Karpas-422 (cell line): ENCODE measurements at regions not wholly inside any gene's neighbourhood (a gene's known extent, or its start where the extent isn't known, plus 50 kb on each side); places are given as distances from the start of the nearest gene placed in this dataset.

Source experiments
- DNase-seq: peaks from one replicate; pipeline ENCODE4 v3.0.0-alpha.2; 2015
- H2AFZ ChIP-seq: fragments of 200-600 bp; sonication (generic); 2 replicates; pipeline ENCODE4 v1.6.1; 2014; ENCODE audit warnings: antibody characterized with exemption, low read length, mixed read lengths
- H3K27ac ChIP-seq: fragments of 200-600 bp; sonication (generic); 2 replicates; pipeline ENCODE4 v1.5.1; 2014; ENCODE audit warnings: mild to moderate bottlenecking, low read length, moderate library complexity
- H3K27me3 ChIP-seq: fragments of 200-600 bp; sonication (generic); 2 replicates; pipeline ENCODE4 v1.6.1; 2014; ENCODE audit warnings: low read length, mixed read lengths
- H3K36me3 ChIP-seq: fragments of 200-600 bp; sonication (generic); 2 replicates; pipeline ENCODE4 v1.6.1; 2014; ENCODE audit warnings: low read length, mixed read lengths; ENCODE audit not compliant: insufficient read depth
- H3K4me1 ChIP-seq: fragments of 200-600 bp; sonication (generic); 2 replicates; pipeline ENCODE4 v1.6.1; 2014; ENCODE audit warnings: mild to moderate bottlenecking, low read length, mixed read lengths
- H3K4me2 ChIP-seq: fragments of 200-600 bp; sonication (generic); 2 replicates; pipeline ENCODE4 v1.6.1; 2014; ENCODE audit warnings: low read length, low read depth, mild to moderate bottlenecking; ENCODE audit not compliant: poor library complexity, severe bottlenecking
- H3K4me3 ChIP-seq: fragments of 200-600 bp; sonication (generic); 2 replicates; pipeline ENCODE4 v1.5.1; 2014; ENCODE audit warnings: mild to moderate bottlenecking, antibody characterized with exemption, low read length, mixed read lengths
- H3K79me2 ChIP-seq: fragments of 200-600 bp; sonication (generic); 2 replicates; pipeline ENCODE4 v1.6.1; 2014; ENCODE audit warnings: mild to moderate bottlenecking, low read length, mixed read lengths
- H3K9ac ChIP-seq: fragments of 200-600 bp; sonication (generic); 2 replicates; pipeline ENCODE4 v1.6.0; 2014; ENCODE audit warnings: low read length
- H3K9me2 ChIP-seq: fragments of 200-600 bp; sonication (generic), shearing (Covaris generic); replicated peaks from 2 replicates; pipeline ENCODE4 v1.6.0; 2014; ENCODE audit warnings: mild to moderate bottlenecking, low read length, moderate library complexity; ENCODE audit not compliant: insufficient read depth
- H3K9me3 ChIP-seq: fragments of 300-700, 200-600 bp; sonication (generic); 2 replicates; pipeline ENCODE4 v1.6.1; 2014; ENCODE audit warnings: low read length, mixed read lengths
- H4K20me1 ChIP-seq: fragments of 200-600 bp; sonication (generic); 2 replicates; pipeline ENCODE4 v1.6.1; 2014; ENCODE audit warnings: mild to moderate bottlenecking, antibody characterized with exemption, low read length, low read depth; ENCODE audit not compliant: insufficient read depth

- Histone ChIP-seq H2AFZ (no peak overlapping the region), H3K9me2 (no peaks in the 10 kb centered on the region; the same call in 1 of the 2 replicates), H3K27me3 (no peaks in the 10 kb centered on the region), H3K4me3 (no peak overlapping the region), H3K9ac (no peak overlapping the region), H3K4me2 (no peak overlapping the region), H3K27ac (no peak overlapping the region), H4K20me1 (no peaks in the 10 kb centered on the region), H3K4me1 (no peaks in the 10 kb centered on the region), H3K79me2 (no peaks in the 10 kb centered on the region), H3K36me3 (no peaks in the 10 kb centered on the region), H3K9me3 (no peaks in the 10 kb centered on the region)
- no peak for DNase-seq
Measured at GRCh38 chr5:87645224-87645623, 232.5 kb upstream of the CCNH start.

GRCh38 chr5:87640902-87641301 lies 228.2 kb upstream of the CCNH start:
- Histone ChIP-seq H3K4me3 (no peak overlapping the region), H3K27ac (no peak overlapping the region), H3K9ac (no peak overlapping the region), H3K79me2 (no peaks in the 10 kb centered on the region), H3K4me1 (no peaks in the 10 kb centered on the region), H3K27me3 (no peaks in the 10 kb centered on the region), H3K36me3 (no peaks in the 10 kb centered on the region), H3K9me3 (no peaks in the 10 kb centered on the region), H3K9me2 (no peaks in the 10 kb centered on the region; the same call in 1 of the 2 replicates), H2AFZ (no peak overlapping the region), H3K4me2 (no peak overlapping the region), H4K20me1 (no peaks in the 10 kb centered on the region)
- DNase-seq: no peak

- DNase-seq: no peak
- no peak overlapping the region for H2AFZ ChIP-seq
- H3K27me3 ChIP-seq: no peaks in the 10 kb centered on the region
- H3K9ac ChIP-seq: no peak overlapping the region
- no peak overlapping the region for H3K4me3 ChIP-seq
- H3K9me3 ChIP-seq: no peaks in the 10 kb centered on the region
- H3K27ac ChIP-seq: no peak overlapping the region
- no peak overlapping the region for H3K4me2 ChIP-seq
- no peaks in the 10 kb centered on the region for H3K79me2 ChIP-seq
- no peaks in the 10 kb centered on the region for H3K4me1 ChIP-seq
- no peaks in the 10 kb centered on the region for H3K36me3 ChIP-seq
- H4K20me1 ChIP-seq: no peaks in the 10 kb centered on the region
- no peaks in the 10 kb centered on the region for H3K9me2 ChIP-seq
Measured at GRCh38 chr5:87627363-87627762, 214.6 kb upstream of the CCNH start.

- H3K9me3 ChIP-seq: no peaks in the 10 kb centered on the region
- no peak overlapping the region for H2AFZ ChIP-seq
- H3K9me2 ChIP-seq: no peaks in the 10 kb centered on the region
- H3K27ac ChIP-seq: no peak overlapping the region
- no peaks in the 10 kb centered on the region for H3K4me1 ChIP-seq
- no peak for DNase-seq
- no peak overlapping the region for H3K9ac ChIP-seq
- H3K4me3 ChIP-seq: no peak overlapping the region
- no peaks in the 10 kb centered on the region for H4K20me1 ChIP-seq
- H3K79me2 ChIP-seq: no peaks in the 10 kb centered on the region
- no peaks in the 10 kb centered on the region for H3K36me3 ChIP-seq
- no peaks in the 10 kb centered on the region; the same call in 1 of the 2 replicates for H3K27me3 ChIP-seq
- H3K4me2 ChIP-seq: no peak overlapping the region
Measured at GRCh38 chr5:87608385-87608784, 195.7 kb upstream of the CCNH start.

- no peak overlapping the region for H2AFZ ChIP-seq
- no peak overlapping the region for H3K9ac ChIP-seq
- H3K9me2 ChIP-seq: no peaks in the 10 kb centered on the region
- H3K36me3 ChIP-seq: no peaks in the 10 kb centered on the region
- H4K20me1 ChIP-seq: no peaks in the 10 kb centered on the region
- H3K27ac ChIP-seq: no peak overlapping the region
- DNase-seq: no peak
- no peaks in the 10 kb centered on the region for H3K79me2 ChIP-seq
- H3K4me1 ChIP-seq: no peaks in the 10 kb centered on the region
- no peak overlapping the region for H3K4me3 ChIP-seq
- no peaks in the 10 kb centered on the region; the same call in 1 of the 2 replicates for H3K27me3 ChIP-seq
- no peaks in the 10 kb centered on the region for H3K9me3 ChIP-seq
- no peak overlapping the region for H3K4me2 ChIP-seq
Measured at GRCh38 chr5:87605663-87606062, 192.9 kb upstream of the CCNH start.

GRCh38 chr5:87599778-87600177 lies 187.0 kb upstream of the CCNH start:
- Histone ChIP-seq H2AFZ (no peak overlapping the region), H4K20me1 (no peaks in the 10 kb centered on the region), H3K9me3 (no peaks in the 10 kb centered on the region), H3K27ac (no peak overlapping the region), H3K79me2 (no peaks in the 10 kb centered on the region), H3K36me3 (no peaks in the 10 kb centered on the region), H3K4me1 (no peaks in the 10 kb centered on the region), H3K4me2 (no peak overlapping the region), H3K9me2 (no peaks in the 10 kb centered on the region), H3K9ac (no peak overlapping the region), H3K4me3 (no peak overlapping the region), H3K27me3 (no peaks in the 10 kb centered on the region; the same call in 1 of the 2 replicates)
- DNase-seq: no peak

GRCh38 chr5:87598460-87598859 lies 185.7 kb upstream of the CCNH start:
- Histone ChIP-seq H3K4me1 (no peaks in the 10 kb centered on the region), H2AFZ (no peak overlapping the region), H3K36me3 (no peaks in the 10 kb centered on the region), H3K9me2 (no peaks in the 10 kb centered on the region), H3K27ac (no peak overlapping the region), H3K9me3 (no peaks in the 10 kb centered on the region), H3K9ac (no peak overlapping the region), H3K79me2 (no peaks in the 10 kb centered on the region), H3K27me3 (no peaks in the 10 kb centered on the region), H3K4me3 (no peak overlapping the region), H4K20me1 (no peaks in the 10 kb centered on the region), H3K4me2 (no peak overlapping the region)
- DNase-seq: no peak

- Histone ChIP-seq H4K20me1 (no peaks in the 10 kb centered on the region), H3K4me3 (no peak overlapping the region), H3K36me3 (no peaks in the 10 kb centered on the region), H3K4me2 (no peak overlapping the region), H3K9me3 (no peaks in the 10 kb centered on the region), H2AFZ (no peak overlapping the region), H3K27me3 (no peaks in the 10 kb centered on the region), H3K79me2 (no peaks in the 10 kb centered on the region), H3K9me2 (no peaks in the 10 kb centered on the region), H3K9ac (no peak overlapping the region), H3K4me1 (no peaks in the 10 kb centered on the region), H3K27ac (no peak overlapping the region)
- no peak for DNase-seq
Measured at GRCh38 chr5:87594566-87594965, 181.8 kb upstream of the CCNH start.

GRCh38 chr5:87589587-87589986 lies 176.9 kb upstream of the CCNH start:
- Histone ChIP-seq H2AFZ (no peak overlapping the region), H3K9ac (no peak overlapping the region), H3K4me2 (no peak overlapping the region), H3K27ac (no peak overlapping the region), H4K20me1 (no peaks in the 10 kb centered on the region), H3K27me3 (no peaks in the 10 kb centered on the region), H3K4me1 (no peaks in the 10 kb centered on the region), H3K9me2 (no peaks in the 10 kb centered on the region), H3K79me2 (no peaks in the 10 kb centered on the region), H3K36me3 (no peaks in the 10 kb centered on the region), H3K4me3 (no peak overlapping the region), H3K9me3 (no peaks in the 10 kb centered on the region)
- DNase-seq: no peak
